HG02852 (cell line): ENCODE measurements at regions not wholly inside any gene's neighbourhood (a gene's known extent, or its start where the extent isn't known, plus 50 kb on each side); places are given as distances from the start of the nearest gene placed in this dataset.

Source experiments
- ATAC-seq: cut with Tn5 transposase; IDR thresholded peaks from one replicate; pipeline ENCODE4 v1.9.1; 2021; ENCODE audit warnings: mild to moderate bottlenecking, moderate library complexity; ENCODE audit not compliant: unreplicated experiment

- ATAC-seq, result no peak
Observed at GRCh38 chr11:111044751-111045406, 200.6 kb upstream of the POU2AF2 start.

- ATAC-seq, result no peak
Observed at GRCh38 chr11:111039982-111040381, 205.5 kb upstream of the POU2AF2 start.

- ATAC-seq, result no peak
Observed at GRCh38 chr11:111035746-111036145, 209.8 kb upstream of the POU2AF2 start.

- no peak for ATAC-seq
Observed at GRCh38 chr11:111026241-111026640, 219.3 kb upstream of the POU2AF2 start.

GRCh38 chr11:111021131-111021530 is 224.4 kb upstream of the POU2AF2 start:
- no peak for ATAC-seq

GRCh38 chr11:111019871-111020670 is 225.5 kb upstream of the POU2AF2 start:
- no peak for ATAC-seq

GRCh38 chr11:111019451-111019850 is 226.1 kb upstream of the POU2AF2 start:
- ATAC-seq, result no peak

GRCh38 chr11:111018566-111018965 is 227.0 kb upstream of the POU2AF2 start:
- ATAC-seq, result no peak

GRCh38 chr11:111012491-111012890 is 233.0 kb upstream of the POU2AF2 start:
- no peak for ATAC-seq

- no peak for ATAC-seq
Observed at GRCh38 chr11:111011275-111011594, 234.3 kb upstream of the POU2AF2 start.

GRCh38 chr11:111010391-111011274 is 234.9 kb upstream of the POU2AF2 start:
- ATAC-seq, result no peak

GRCh38 chr11:111006227-111006626 is 239.3 kb upstream of the POU2AF2 start:
- ATAC-seq, result no peak

GRCh38 chr11:111001986-111002611 is 243.4 kb upstream of the POU2AF2 start:
- ATAC-seq, result no peak

GRCh38 chr11:111001081-111001430 is 244.5 kb upstream of the POU2AF2 start:
- no peak for ATAC-seq

GRCh38 chr11:111000400-111001080 is 245.0 kb upstream of the POU2AF2 start:
- no peak for ATAC-seq

- no peak for ATAC-seq
Observed at GRCh38 chr11:110992481-110992880, 253.0 kb upstream of the POU2AF2 start.

GRCh38 chr11:110991661-110992355 is 253.7 kb upstream of the POU2AF2 start:
- ATAC-seq, result no peak

GRCh38 chr11:110990311-110990710 is 255.2 kb upstream of the POU2AF2 start:
- no peak for ATAC-seq

- ATAC-seq, result no peak
Observed at GRCh38 chr11:110989428-110990133, 255.9 kb upstream of the POU2AF2 start.
